Activated CD4-positive, alpha-beta T cell treated with anti-CD3 and anti-CD28 coated beads, Interleukin-2, Interleukin-6, amounts not matched to agents 100 ng/mL and 50 ng/mL, durations not matched to agents 16 hours and 8 hours (primary cell): ENCODE measurements at regions not wholly inside any gene's neighbourhood (a gene's known extent, or its start where the extent isn't known, plus 50 kb on each side); places are given as distances from the start of the nearest gene placed in this dataset.
"Not testable (repeated sequence)": the region's sequence is repeated elsewhere in the genome, so short reads cannot be mapped to it uniquely, and the experiment has no call there.

Experiments used
- DNase-seq: peaks from one replicate; pipeline ENCODE4 v3.0.0-alpha.2; 2020

DNA sequence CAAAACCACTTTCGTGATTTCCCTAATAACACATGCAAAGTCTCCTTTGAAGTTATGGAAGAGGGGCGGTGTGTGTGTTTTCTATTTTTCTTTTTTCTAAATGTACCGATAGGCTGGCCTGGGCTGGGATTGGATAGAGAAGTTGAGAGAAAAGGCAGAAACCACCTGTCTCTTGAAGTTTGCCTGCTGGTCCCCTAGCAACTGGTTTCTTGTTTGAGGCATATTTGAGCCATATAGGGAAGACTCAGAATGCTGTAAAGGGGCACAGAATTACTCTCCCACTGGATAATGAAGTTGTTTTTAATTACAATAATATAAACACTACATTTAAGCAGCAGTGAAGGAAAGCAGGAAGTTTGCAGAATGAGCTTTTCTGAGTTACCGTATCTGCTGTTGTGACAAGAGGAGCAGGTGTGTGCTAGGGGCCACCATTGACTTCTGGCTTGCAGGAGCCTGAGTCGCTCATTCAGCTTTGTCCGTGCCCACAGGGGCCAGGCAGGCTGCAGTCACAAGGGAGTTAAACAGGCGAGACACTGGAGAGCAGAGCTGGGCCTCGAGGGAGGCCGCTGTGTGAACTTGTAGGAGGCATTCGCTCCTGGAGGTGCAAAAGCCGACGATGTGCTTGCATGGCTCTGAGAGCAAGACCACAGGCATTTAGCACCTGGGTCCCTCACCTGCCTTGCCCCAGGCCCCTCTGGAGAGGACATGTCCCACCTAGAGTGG is 173.8 kb upstream of the RGS6 start:
- no peak for DNase-seq

DNA sequence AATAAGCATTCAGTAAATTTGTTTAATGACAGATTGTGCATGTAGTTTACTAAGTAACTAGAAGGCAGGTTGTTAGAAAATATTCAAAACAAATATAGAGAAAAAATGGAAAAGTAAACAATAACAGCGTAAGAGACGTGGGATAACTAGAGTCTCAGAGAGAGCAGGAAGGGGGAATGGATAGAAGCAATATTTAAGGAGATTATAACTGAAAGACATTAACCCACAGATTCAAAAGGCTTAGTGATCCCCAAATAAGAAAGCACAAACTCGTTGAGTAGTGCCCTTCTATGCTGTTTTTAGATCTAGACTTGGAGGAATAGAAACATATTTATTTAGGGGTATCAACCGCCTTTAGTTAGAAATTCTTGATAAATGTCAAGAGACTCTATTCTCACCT is 169.7 kb upstream of the RGS6 start:
- DNase-seq, result no peak

DNA sequence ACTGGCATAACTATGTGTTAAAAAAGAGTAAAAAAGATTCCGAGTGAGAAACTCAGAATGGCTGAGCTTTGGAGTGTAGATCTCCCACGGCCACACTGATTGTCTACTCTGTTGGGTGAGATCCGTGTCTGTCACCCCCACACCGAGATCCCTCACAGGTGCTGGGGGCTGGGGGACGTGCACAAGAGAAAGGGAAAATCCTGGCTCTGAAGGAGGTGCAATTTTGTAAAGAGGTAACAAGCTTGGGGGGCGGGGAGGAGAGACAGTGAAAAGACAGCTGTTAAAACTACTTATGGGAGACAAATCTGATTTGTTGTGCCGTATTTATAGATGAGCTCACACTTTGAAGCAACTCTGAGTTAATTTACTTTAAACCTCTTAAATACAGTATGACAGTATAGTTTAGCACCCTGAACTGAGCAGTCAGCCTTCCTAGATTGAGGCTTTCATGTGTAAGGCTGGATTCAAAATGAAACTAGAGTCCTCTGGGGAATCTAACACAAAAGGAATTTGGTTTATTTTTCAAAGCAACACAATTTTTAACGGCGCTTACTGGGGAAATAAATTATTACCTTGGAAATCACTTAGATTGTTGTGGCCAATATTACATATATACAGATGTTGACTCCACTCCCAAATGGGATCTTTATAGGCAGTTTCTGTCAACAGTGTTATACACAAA is 167.4 kb upstream of the RGS6 start:
- DNase-seq, result no peak

DNA sequence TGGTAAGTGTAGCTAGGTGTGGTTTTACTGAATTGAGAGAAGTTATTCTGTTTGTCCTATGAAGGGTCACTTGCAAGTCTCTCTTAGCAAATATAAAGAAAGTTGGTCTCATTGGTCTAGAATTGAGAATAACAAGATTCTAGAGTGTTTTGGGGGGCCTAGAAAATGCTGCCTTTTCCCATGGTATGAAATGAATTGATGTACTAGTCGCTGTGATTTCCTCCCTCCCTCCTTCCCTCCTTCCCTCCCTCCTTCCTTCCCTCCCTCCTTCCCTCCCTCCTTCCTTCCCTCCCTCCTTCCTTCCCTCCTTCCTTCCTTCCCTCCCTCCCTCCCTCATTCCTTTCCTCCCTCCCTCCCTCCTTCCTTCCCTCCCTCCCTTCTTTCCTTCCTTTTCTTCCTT is 166.7 kb upstream of the RGS6 start:
- no peak for DNase-seq

DNA sequence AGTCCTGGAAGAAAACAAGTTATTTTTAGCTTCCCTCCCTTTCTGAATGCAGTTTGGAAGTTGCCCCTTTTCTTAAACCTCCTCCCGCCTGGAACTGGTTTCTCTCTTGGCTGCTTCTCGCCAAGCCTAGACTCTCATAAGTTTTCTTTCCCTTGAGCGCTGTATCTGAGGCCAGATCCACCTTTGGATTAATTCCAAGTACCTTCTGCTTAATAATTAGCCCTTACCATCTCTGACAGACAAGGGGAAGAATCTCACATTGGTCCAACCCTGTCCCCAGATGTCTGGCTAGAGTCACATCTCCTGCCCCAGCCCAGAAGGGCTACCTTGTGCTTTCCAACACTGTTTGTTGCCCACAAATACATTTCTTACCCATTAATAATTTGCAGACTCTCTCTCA is 161.8 kb upstream of the RGS6 start:
- no peak for DNase-seq

DNA sequence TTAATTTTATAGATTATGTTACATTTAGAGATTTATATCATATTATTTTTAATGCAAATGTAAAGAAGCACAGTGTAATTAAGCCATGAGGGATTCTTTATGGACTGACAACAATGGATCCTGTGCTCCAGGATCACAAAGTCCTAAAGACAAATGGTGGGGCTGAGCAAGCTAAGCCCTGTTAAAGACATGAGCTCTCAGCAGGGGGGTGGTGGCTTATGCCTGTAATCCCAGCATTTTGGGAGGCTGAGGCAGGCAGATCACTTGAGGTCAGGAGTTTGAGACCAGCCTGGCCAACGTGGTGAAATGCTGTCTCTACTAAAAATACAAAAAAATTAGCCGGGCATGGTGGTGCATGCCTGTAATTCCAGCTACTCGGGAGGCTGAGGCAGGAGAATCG is 160.8 kb upstream of the RGS6 start:
- DNase-seq, result not testable (repeated sequence)

DNA sequence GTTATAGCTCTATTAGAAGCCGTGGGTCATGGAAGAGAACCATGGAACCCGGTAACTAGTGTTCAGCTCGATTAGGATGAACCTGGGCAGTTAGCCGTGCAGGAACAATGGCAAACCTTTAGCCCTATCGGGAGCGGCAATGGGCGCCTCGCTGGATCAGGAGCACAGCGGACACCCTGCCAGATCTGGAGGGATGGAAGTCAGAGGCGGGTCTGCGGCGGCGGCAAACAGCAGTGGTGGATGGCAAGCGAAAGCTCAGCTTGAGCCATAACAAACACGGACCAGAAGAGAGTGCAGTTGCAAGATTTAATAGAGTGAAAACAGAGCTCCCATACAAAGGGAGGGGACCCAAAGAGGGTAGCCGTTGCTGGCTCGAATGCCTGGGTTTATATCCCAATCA is 160.2 kb upstream of the RGS6 start:
- not testable (repeated sequence) for DNase-seq

DNA sequence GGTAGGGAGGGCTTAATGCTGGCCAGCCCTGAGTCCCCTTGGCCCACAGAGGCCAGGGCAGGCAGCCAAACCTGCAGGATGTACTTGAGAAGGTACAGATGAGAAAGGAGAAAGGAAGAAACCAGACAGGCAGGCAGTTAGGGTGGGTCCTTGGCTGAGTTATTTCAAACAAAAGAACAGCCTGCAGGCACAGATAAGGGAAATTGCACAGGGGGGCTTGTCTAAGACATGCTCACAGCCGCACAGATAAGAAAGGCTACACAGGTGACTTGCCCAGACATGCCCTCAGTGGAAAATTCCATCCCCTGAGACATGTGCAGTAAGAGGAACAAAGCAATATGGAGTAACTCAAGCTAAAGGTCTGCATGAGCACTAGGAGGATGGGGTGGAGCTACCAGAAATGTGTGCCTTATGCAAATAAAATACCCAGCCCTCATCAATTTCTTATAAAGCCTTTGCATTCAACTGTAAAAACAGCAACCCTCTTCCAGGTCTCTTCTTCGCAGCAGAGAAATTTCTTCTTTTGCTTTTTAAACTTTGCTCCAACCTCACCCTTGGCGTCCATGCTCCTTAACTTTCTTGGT is 158.2 kb upstream of the RGS6 start:
- DNase-seq, result no peak

DNA sequence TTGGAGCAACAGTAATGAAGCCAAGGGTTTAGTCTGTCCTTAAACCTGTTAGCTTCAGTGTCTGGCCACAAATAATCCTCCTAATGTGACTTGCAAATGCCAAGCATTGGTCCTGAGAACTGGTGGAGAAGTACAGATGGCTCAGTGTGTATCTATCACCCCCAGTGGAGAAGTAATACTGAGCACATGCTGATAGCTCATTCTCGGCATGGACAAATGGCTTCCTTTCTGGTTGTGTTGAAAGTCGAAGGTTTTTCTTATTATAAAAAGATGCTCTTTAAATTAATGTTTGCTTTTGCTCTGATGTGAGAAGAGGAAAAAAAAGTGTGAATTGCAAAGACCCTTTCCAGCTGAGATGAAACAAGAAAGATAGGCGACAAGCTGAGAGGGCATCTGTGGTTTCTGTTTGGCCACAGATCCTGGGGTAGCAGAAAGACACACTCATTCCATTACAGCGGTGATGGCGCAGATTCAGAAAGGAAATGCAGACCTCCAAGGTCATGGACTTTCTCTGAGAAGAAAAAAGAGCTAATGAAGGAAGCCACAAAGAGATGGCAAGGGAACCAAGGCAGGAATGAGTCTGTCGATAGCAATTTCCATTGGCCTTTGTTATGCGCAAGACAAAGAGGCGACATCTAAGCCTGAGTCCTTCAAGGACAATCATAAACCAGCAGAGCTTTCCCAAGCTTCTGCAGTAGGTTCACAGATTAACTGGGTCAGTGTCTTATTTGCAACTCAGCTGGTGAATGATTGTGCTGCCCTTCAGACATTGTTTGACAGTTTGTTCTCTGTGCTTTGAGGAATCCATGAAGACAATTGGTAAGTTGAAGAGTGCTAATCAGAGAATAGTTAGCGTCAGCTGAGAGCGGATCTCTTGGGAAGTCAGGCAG is 155.5 kb upstream of the RGS6 start:
- DNase-seq, result peak; percentile 71

DNA sequence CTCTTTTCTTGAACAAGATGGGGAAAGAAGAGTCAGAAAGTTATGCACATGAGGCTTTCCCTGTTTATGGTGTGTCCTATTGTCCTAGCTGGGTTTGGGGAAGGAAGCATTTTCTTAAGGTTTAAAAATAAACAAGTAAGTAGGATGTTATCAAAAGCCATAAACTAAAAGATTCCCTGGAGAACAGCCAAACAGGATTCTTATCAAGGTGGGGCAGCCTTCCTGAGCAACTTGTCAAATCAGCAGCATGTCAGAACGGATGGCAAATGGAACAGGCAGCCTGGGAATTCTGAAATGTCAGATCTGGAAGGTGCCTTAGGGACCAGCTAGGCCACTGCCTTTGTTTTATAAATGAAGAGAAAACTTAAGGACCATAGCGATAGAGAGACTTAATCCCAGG is 152.2 kb upstream of the RGS6 start:
- DNase-seq, result no peak

DNA sequence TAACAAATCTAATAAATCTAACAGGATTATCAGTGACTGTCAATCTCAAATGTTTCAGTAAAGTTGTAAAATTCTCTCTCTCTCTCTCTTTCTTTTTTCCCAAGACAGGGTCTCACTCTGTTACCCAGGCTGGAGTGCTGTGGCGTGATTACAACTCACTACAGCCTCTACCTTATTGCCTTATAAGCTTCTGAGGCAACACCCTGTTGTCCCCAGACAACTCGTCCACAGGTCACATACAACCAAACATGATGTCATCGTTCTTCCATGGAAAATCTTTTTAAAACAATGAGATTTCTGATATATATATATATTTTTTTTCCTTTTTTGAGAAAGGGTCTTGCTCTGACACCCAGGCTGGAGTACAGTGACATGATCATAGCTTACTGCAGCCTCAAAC is 151.4 kb upstream of the RGS6 start:
- DNase-seq, result no peak

DNA sequence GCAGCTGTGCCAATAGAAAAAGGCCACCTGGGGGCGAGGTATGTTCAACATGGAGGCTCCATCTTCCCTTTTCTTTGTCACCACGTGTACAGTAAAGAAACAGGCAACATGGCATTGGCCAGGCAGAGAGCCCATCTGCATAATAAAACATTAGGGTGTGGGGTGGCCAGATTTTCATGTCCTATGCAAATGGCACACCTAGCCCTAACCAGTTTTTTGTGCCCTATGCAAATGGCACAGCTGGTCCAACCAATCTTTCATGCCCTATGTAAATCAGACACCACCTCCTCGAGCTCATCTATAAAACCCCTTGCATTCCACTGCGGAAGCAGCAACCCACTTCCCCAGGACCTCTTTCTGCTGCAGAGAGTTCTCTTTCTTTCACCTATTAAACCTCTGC is 149.1 kb upstream of the RGS6 start:
- no peak for DNase-seq

DNA sequence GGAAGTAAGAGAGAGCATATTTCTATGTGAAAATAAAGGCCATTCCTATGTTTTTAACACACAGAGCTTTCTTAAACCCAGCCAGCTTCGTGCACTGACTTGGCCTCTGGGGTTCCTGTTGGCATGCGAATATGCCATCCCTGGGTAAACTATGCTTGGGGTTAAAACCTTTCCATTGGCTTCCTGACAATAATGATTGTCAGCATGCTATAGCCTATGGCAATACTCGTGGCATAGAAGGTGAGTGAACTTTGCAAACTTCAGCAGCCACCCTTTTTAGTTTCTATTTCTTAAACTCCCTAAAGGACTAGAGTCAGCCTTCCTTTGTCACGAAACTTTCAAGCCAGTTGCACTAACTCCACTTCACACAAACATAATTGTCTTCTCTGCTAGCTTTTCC is 148.4 kb upstream of the RGS6 start:
- DNase-seq, result no peak

DNA sequence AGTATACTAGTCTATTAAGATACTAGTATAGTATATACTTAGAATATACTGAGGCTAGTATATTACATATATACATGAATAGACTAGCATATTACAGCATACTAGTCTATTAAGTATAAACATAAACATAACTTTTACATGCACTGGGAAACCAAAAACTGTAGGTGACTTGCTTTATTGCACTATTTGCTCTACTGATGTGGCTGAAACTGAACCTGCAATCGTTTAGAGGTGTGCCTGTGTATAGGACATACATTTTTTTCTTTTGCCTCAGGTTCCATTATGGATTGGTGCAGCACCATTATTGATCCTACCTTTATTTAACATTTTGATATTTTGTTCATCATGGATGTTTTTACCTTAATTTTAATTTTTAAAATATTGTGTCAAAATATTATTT is 143.2 kb upstream of the RGS6 start:
- DNase-seq, result no peak

DNA sequence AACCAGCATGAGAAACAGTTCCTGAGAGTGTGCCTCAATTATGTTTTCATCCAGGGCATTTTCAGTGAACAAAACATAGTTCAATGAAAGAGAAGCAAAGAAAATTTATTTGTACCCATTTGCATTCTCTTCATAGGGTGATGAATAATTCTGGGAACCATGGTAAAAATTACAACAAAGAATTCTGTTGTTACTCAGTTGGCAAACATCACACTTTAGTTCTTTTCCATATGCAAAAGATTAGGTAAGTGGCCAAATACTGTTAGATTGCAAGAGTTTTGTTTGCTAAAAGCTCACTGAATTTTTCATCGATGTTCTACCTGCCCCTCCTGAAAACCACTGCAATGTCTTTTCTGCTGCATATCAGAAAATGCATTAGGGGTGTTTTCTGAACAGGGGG is 132.4 kb upstream of the RGS6 start:
- no peak for DNase-seq

DNA sequence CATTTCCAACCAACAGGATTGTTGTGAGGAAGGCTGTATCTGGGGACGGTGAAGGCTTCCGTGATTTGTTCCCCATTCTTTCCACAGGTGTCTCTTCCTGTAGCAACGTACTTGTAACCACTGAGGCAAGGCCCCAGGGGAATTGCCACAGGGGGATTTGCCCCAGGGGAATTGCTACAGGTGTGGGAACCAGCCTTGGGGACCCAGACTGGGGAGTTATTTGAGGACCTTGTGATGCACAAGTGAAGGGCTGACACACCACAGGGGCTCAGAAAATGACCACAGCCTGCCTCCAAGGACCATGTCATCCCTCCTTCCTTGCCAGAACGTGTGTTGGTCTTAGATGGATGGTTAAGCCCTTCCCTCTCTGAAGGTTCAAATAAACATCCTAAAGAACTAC is 131.4 kb upstream of the RGS6 start:
- no peak for DNase-seq

DNA sequence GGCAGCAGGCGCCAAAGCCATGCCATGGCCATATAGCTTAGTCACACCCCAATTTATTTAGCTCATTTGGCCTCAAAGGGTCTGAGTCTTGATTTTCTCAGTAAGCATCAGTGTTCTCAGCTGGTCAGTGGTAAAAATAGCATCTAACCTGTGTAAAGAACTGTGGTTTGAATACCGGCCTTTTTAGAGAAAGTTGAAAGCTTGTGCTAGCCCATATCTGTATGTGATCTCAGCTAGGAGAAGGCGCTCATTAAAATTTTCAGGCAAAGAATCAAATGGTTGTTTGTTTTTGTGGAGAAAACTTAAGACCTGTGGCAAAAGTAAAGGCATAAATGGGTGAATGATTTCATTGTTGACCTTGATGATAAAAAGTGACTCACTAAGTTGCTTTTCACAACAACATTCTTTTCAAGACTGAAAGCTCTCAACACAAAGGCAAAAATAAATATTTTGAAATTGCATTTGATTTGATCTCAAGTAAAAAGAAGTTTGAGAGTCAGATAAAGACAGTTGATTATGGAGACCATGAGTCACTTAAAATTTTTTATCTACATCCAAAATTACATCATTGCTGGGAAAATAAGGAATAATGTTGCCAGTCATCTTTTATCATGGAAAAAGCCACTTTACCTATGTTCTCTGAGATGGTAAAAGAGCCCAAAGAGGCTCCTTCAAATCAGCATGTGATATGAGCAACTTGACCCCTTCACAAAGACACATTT is 128.5 kb upstream of the RGS6 start:
- no peak for DNase-seq

DNA sequence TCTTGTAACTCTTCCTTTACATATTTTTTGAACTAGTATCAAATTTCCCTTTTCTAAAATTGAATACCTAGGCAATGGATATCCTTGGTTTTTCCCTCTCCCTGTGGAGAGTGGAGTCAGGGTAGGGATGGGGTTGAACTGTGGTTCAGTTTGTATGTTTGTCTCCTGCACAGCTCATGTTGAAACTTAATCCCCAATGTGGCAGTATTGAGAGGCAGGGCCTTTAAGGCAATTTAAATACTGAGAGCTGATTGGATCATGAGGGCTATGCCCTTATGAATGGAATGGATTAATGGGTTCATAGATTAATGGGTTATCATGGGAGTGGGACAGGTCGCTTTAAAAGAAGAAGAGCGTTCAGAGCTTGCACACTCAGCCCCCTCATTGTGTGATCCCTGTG is 127.2 kb upstream of the RGS6 start:
- DNase-seq, result no peak

DNA sequence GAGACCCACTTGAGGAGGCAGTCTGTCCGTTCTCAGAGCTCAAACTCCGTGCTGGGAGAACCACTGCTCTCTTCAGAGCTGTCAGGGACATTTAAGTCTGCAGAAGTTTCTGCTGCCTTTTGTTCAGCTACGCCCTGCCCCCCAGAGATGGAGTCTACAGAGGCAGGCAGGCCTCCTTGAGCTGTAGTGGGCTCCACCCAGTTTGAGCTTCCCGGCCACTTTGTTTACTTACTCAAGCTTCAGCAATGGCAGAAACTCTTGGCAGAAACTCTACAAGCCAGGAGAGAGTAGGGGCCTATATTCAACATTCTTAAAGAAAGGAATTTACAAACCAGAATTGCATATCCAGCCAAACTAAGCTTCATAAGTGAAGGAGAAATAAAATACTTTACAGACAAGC is 125.2 kb upstream of the RGS6 start:
- DNase-seq, result not testable (repeated sequence)

DNA sequence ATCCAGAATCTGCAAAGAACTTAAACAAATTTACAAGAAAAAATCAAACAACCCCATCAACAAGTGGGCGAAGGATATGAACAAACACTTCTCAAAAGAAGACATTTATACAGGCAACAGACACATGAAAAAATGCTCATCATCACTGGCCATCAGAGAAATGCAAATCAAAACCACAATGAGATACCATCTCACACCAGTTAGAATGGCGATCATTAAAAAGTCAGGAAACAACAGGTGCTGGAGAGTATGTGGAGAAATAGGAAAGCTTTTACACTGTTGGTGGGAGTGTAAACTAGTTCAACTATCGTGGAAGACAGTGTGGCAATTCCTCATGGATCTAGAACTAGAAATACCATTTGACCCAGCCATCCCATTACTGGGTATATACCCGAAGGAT is 121.4 kb upstream of the RGS6 start:
- not testable (repeated sequence) for DNase-seq

DNA sequence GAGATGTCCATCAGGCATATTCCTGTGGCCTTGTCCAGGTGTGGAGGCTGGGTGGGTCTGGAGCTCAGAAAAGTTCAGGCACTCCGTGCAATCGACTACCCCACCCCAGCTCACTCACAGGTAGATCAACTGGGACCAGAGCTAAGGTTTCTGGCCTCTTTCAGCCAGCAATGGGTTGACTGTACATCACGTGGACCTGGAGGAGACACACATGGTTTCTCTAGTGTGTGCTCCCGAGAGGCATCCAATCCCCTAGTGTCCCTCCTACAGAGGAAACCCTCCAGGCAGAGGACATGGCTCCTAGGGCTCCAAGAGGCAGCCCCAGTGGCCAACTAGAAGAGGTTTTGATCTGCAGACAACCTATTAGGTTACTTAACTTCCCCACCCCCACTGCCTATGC is 119.5 kb upstream of the RGS6 start:
- DNase-seq, result no peak

DNA sequence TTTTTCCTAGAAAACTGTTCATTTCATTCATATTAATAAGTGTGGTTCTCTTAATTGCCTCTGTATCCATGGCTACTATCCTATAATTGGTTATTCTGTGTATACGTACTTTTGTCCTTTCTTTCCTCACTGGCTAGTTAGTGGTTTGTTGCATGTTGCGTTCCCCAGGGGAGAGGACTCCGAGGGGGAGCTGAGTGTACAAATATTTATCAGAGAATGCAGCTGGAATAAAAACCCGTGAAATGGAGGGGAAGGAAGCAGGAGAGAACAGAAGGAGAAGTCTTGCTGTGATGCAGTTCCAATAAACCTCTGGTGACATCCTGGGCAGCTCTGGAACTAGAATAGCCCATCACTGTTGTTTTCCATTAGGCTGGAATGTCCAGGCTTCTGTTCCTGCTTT is 117.1 kb upstream of the RGS6 start:
- no peak for DNase-seq

DNA sequence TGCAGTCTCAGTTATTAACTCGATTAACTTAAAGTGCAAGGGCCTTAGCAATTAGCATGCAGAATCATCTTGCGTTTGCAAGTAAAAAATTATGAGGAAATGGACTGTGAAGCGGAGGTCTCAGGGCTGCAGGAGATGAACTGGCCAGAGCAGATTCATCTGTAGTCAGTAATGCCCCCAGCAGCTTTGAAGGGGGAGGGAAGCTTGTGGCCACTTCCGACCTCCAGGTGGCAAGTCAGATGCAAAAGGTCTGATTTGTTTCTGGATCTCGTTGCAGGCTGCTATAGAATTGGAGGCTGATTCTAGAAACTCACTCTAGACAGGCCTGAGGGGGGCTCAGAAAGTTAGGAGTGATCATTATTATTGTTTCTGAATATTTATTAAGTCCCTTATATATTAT is 107.4 kb upstream of the RGS6 start:
- no peak for DNase-seq
